Brain pericyte (primary cell): ENCODE measurements at regions not wholly inside any gene's neighbourhood (a gene's known extent, or its start where the extent isn't known, plus 50 kb on each side); places are given as distances from the start of the nearest gene placed in this dataset.

Experiments
- DNase-seq: peaks from one replicate; pipeline ENCODE4 v3.0.0-alpha.2; 2012; ENCODE audit warnings: low read depth, low spot score

GRCh38 chr3:174776636-174777035 lies 82.5 kb upstream of the NAALADL2 start:
- DNase-seq: no peak

GRCh38 chr3:174777813-174778212 lies 81.3 kb upstream of the NAALADL2 start:
- no peak for DNase-seq

- DNase-seq: no peak
Measured at GRCh38 chr3:174783502-174783901, 75.6 kb upstream of the NAALADL2 start.

GRCh38 chr3:174784206-174784934 lies 74.8 kb upstream of the NAALADL2 start:
- no peak for DNase-seq

GRCh38 chr3:174786825-174787224 lies 72.3 kb upstream of the NAALADL2 start:
- no peak for DNase-seq

- no peak for DNase-seq
Measured at GRCh38 chr3:174791161-174791560, 68.0 kb upstream of the NAALADL2 start.

GRCh38 chr3:174792864-174793263 lies 66.3 kb upstream of the NAALADL2 start:
- no peak for DNase-seq
